ENCODE measurements at regions not wholly inside any gene's neighbourhood (a gene's known extent, or its start where the extent isn't known, plus 50 kb on each side); places are given as distances from the start of the nearest gene placed in this dataset.

DNA sequence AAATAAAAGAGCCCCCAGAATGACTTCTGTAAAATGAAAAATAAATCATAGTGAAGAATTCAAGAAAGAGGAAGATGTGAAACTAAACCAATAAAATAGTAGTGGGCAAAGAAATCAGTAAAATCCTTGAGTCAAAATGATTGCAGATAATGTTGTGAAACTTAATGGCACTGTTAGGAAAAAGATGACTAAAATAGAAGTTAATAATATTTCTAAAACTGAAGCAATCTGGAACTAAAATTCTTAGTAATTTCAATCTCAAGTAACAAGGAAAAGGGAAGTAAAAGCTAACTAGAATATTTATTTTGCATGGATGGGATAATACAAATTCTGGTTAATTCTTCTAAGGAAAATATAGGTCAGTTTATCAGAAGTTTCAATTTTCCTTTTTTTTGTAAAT, 84.6 kb downstream of the TMCO5A start:
- Histone ChIP-seq H3K27me3 (replicated peaks in 1 of 4; ENCODE audit: control insufficient read depth in 3 of 4, extremely low read depth in 1 of 4, insufficient read depth in 3 of 4, low read length in 3 of 4) (no peaks in the 10 kb centered on the region), H3K56ac (replicated peaks; ENCODE audit: insufficient read length, low read depth, low read length) (no peak overlapping the region), H2BK120ac (replicated peaks; ENCODE audit: low read depth, low read length) (no peak overlapping the region), H3K4me3 (ENCODE audit: extremely low read depth in 1 of 4, insufficient read depth in 2 of 4, low read depth in 3 of 4, low read length in 4 of 4) (no peak overlapping the region), H4K91ac (replicated peaks; ENCODE audit: insufficient read length, low read length) (no peak overlapping the region), H2AK5ac (ENCODE audit: low read depth, low read length) (no peak overlapping the region), H3K23ac (ENCODE audit: insufficient read length) (no peak overlapping the region), H3K14ac (ENCODE audit: insufficient read length) (no peak overlapping the region), H4K20me1 (replicated peaks in 1 of 2; ENCODE audit: control insufficient read depth in 1 of 2, insufficient read depth in 2 of 2, low read length in 2 of 2) (no peaks in the 10 kb centered on the region), H3K4ac (replicated peaks; ENCODE audit: insufficient read length, low read depth, low read length) (no peak overlapping the region), H3K9ac (replicated peaks in 1 of 4; ENCODE audit: extremely low read depth in 1 of 4, low read depth in 3 of 4, low read length in 3 of 4) (no peak overlapping the region), H2BK12ac (ENCODE audit: low read depth, low read length) (no peak overlapping the region), H3K9me3 (ENCODE audit: insufficient read depth in 2 of 2, low read depth in 1 of 2, low read length in 1 of 2) (no peaks in the 10 kb centered on the region; a peak in 1 of 4 replicates), H2AFZ (ENCODE audit: low read length) (no peak overlapping the region), H3K4me2 (ENCODE audit: insufficient read depth in 1 of 2, low read depth in 2 of 2, low read length in 2 of 2) (no peak overlapping the region), H2BK20ac (ENCODE audit: low read length) (no peak overlapping the region), H4K8ac (ENCODE audit: extremely low read depth, insufficient read depth, low read length) (no peak overlapping the region), H3K79me1 (ENCODE audit: low read depth, low read length) (no peaks in the 10 kb centered on the region), H3K36me3 (ENCODE audit: control insufficient read depth in 2 of 4, insufficient read depth in 4 of 4, low read length in 3 of 4) (no peaks in the 10 kb centered on the region), H2BK15ac (ENCODE audit: low read length) (no peak overlapping the region), H3K79me2 (ENCODE audit: control insufficient read depth in 1 of 2, insufficient read depth in 2 of 2, low read length in 2 of 2) (no peaks in the 10 kb centered on the region), H2BK5ac (ENCODE audit: low read depth, low read length) (no peak overlapping the region), H3K4me1 (replicated peaks in 1 of 4; ENCODE audit: control insufficient read depth in 3 of 4, insufficient read depth in 4 of 4, low read length in 3 of 4) (no peaks in the 10 kb centered on the region), H3K23me2 (ENCODE audit: low read depth, low read length) (no peaks in the 10 kb centered on the region), H3K27ac (ENCODE audit: low read depth, low read length) (no peak overlapping the region), H3K18ac (ENCODE audit: extremely low read depth, low read length) (no peak overlapping the region), H4K5ac (ENCODE audit: insufficient read length, low read depth, low read length) (no peak overlapping the region)
- POLR2A ChIA-PET (ENCODE audit: partially characterized antibody): no interaction called here
- CTCF ChIA-PET (ENCODE audit: partially characterized antibody): interaction anchor here (1.7 kb wide), 1 partner anchor 10 kb away, joined by 4 read pairs; no protein-coding TSS in a partner anchor
- FAIRE-seq: no peak
- DNase-seq (ENCODE audit: low read depth in 1 of 2, low spot score in 2 of 2): no peak
- TF ChIP-seq, protein P1, sequence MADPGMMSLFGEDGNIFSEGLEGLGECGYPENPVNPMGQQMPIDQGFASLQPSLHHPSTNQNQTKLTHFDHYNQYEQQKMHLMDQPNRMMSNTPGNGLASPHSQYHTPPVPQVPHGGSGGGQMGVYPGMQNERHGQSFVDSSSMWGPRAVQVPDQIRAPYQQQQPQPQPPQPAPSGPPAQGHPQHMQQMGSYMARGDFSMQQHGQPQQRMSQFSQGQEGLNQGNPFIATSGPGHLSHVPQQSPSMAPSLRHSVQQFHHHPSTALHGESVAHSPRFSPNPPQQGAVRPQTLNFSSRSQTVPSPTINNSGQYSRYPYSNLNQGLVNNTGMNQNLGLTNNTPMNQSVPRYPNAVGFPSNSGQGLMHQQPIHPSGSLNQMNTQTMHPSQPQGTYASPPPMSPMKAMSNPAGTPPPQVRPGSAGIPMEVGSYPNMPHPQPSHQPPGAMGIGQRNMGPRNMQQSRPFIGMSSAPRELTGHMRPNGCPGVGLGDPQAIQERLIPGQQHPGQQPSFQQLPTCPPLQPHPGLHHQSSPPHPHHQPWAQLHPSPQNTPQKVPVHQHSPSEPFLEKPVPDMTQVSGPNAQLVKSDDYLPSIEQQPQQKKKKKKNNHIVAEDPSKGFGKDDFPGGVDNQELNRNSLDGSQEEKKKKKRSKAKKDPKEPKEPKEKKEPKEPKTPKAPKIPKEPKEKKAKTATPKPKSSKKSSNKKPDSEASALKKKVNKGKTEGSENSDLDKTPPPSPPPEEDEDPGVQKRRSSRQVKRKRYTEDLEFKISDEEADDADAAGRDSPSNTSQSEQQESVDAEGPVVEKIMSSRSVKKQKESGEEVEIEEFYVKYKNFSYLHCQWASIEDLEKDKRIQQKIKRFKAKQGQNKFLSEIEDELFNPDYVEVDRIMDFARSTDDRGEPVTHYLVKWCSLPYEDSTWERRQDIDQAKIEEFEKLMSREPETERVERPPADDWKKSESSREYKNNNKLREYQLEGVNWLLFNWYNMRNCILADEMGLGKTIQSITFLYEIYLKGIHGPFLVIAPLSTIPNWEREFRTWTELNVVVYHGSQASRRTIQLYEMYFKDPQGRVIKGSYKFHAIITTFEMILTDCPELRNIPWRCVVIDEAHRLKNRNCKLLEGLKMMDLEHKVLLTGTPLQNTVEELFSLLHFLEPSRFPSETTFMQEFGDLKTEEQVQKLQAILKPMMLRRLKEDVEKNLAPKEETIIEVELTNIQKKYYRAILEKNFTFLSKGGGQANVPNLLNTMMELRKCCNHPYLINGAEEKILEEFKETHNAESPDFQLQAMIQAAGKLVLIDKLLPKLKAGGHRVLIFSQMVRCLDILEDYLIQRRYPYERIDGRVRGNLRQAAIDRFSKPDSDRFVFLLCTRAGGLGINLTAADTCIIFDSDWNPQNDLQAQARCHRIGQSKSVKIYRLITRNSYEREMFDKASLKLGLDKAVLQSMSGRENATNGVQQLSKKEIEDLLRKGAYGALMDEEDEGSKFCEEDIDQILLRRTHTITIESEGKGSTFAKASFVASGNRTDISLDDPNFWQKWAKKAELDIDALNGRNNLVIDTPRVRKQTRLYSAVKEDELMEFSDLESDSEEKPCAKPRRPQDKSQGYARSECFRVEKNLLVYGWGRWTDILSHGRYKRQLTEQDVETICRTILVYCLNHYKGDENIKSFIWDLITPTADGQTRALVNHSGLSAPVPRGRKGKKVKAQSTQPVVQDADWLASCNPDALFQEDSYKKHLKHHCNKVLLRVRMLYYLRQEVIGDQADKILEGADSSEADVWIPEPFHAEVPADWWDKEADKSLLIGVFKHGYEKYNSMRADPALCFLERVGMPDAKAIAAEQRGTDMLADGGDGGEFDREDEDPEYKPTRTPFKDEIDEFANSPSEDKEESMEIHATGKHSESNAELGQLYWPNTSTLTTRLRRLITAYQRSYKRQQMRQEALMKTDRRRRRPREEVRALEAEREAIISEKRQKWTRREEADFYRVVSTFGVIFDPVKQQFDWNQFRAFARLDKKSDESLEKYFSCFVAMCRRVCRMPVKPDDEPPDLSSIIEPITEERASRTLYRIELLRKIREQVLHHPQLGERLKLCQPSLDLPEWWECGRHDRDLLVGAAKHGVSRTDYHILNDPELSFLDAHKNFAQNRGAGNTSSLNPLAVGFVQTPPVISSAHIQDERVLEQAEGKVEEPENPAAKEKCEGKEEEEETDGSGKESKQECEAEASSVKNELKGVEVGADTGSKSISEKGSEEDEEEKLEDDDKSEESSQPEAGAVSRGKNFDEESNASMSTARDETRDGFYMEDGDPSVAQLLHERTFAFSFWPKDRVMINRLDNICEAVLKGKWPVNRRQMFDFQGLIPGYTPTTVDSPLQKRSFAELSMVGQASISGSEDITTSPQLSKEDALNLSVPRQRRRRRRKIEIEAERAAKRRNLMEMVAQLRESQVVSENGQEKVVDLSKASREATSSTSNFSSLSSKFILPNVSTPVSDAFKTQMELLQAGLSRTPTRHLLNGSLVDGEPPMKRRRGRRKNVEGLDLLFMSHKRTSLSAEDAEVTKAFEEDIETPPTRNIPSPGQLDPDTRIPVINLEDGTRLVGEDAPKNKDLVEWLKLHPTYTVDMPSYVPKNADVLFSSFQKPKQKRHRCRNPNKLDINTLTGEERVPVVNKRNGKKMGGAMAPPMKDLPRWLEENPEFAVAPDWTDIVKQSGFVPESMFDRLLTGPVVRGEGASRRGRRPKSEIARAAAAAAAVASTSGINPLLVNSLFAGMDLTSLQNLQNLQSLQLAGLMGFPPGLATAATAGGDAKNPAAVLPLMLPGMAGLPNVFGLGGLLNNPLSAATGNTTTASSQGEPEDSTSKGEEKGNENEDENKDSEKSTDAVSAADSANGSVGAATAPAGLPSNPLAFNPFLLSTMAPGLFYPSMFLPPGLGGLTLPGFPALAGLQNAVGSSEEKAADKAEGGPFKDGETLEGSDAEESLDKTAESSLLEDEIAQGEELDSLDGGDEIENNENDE (IDR thresholded peaks at IDR 0.05; ENCODE audit: insufficient replicate concordance, low read length): no peak
- no peak for TF ChIP-seq RXRA (IDR thresholded peaks at IDR 0.05; ENCODE audit: insufficient read depth, low read depth, low read length)
